Sigmoid colon (tissue), 4 donors: ENCODE measurements at regions not wholly inside any gene's neighbourhood (a gene's known extent, or its start where the extent isn't known, plus 50 kb on each side); places are given as distances from the start of the nearest gene placed in this dataset.

Experiments used
- CTCF ChIP-seq, 4 experiments: fragments of 450-650 bp in 3 of 4; fragments of 200-600 bp in 1 of 4; IDR thresholded peaks; one replicate each; pipeline ENCODE4 v1.5.1; 2016 to 2019; ENCODE audit warnings: antibody characterized with exemption in 4 of 4, mild to moderate bottlenecking in 3 of 4, moderate library complexity in 2 of 4
- EP300 ChIP-seq, 4 donors: sonication (generic); formaldehyde crosslinking; IDR thresholded peaks; one replicate each; pipeline ENCODE4 v1.6.1; 2017; ENCODE audit warnings: antibody characterized with exemption in 4 of 4
- POLR2A ChIP-seq, 2 donors: fragments of 450-650 bp; IDR thresholded peaks; one replicate each; pipeline ENCODE4 v1.6.1; 2016; ENCODE audit warnings: antibody characterized with exemption in 2 of 2, mild to moderate bottlenecking in 2 of 2, moderate library complexity in 2 of 2
- POLR2AphosphoS5 ChIP-seq, 4 donors: sonication (generic); formaldehyde crosslinking; IDR thresholded peaks; one replicate each; pipeline ENCODE4 v1.6.1; 2017; ENCODE audit warnings: antibody characterized with exemption in 4 of 4

GRCh38 chr16:88289968-88290401, 92.8 kb upstream of the ZNF469 start:
- TF ChIP-seq POLR2AphosphoS5 (IDR thresholded peaks at IDR 0.05) (no peak), CTCF (IDR thresholded peaks at IDR 0.05) (no peak), POLR2A (IDR thresholded peaks at IDR 0.05) (no peak), EP300 (IDR thresholded peaks at IDR 0.05) (no peak)
